HepG2 (cell line): ENCODE measurements at regions not wholly inside any gene's neighbourhood (a gene's known extent, or its start where the extent isn't known, plus 50 kb on each side); places are given as distances from the start of the nearest gene placed in this dataset.
A peak's percentile ranks its signal among the peaks of the same experiment; 100 is the strongest.
"Not testable (repeated sequence)": the region's sequence is repeated elsewhere in the genome, so short reads cannot be mapped to it uniquely, and the experiment has no call there.

ENCODE experiments used
- ATAC-seq: fragments of 200-7000 bp; cut with Tn5 transposase; 3 replicates; pipeline ENCODE4 v1.9.1; 2020; ENCODE audit warnings: mild to moderate bottlenecking, moderate library complexity
- BruUV-seq: library from RNA; stranded (reverse); fragments of 400-500 nt; replicated peaks from 2 replicates; lab custom pipeline; 2021; lab: Mats Ljungman, UMichigan
- CTCF ChIA-PET: fragments of 300-600 bp; formaldehyde crosslinking; extraction: SDS; loops from one replicate; lab custom pipeline; 2021; ENCODE audit warnings: low total read pairs, inconsistent platforms, low intra/inter-chr PET ratio; lab: Yijun Ruan, JAX
- POLR2A ChIA-PET: fragments of 350-600 bp; sonication (Branson Sonifier 250); formaldehyde crosslinking; loops from one replicate; lab custom pipeline; 2020; ENCODE audit warnings: antibody characterized with exemption, inconsistent platforms; lab: Yijun Ruan, JAX
- DNase-seq: peaks from one replicate; pipeline ENCODE4 v3.0.0-alpha.2; 2015; ENCODE audit warnings: low spot score
- FAIRE-seq: peaks from 3 replicates; lab custom pipeline; 2011; peaks lifted over from hg19 to GRCh38; lab: Jason Lieb, UNC
- H2AFZ ChIP-seq: one replicate; pipeline ENCODE4 v1.6.1; 2011; ENCODE audit warnings: low read length, inconsistent platforms
- H3K27ac ChIP-seq: fragments of 300-600 bp; 3 replicates; pipeline ENCODE4 v1.8.0; 2011; ENCODE audit warnings: mixed run types, mild to moderate bottlenecking, mixed read lengths, low read length, inconsistent platforms; ENCODE audit not compliant: insufficient read depth; ENCODE audit errors: extremely low read length
- H3K27me3 ChIP-seq, 2 experiments: fragments of 200-600 bp in 1 of 2; 2 replicates in 1 of 2; 3 replicates in 1 of 2; pipeline versions ENCODE4 v1.6.0 to v1.8.0; 2011; ENCODE audit warnings: low read length in 2 of 2, mild to moderate bottlenecking in 2 of 2, moderate library complexity in 2 of 2, inconsistent platforms in 1 of 2; ENCODE audit not compliant: insufficient read depth in 2 of 2, control insufficient read depth in 1 of 2
- H3K36me3 ChIP-seq, 2 experiments: fragments of 200-600 bp in 1 of 2; replicated peaks in 1 of 2; 2 replicates in 1 of 2; 3 replicates in 1 of 2; pipeline versions ENCODE4 v1.5.1 to v1.8.0; 2011; ENCODE audit warnings: low read length in 2 of 2, inconsistent platforms in 1 of 2; ENCODE audit not compliant: insufficient read depth in 2 of 2, control insufficient read depth in 1 of 2
- H3K4me1 ChIP-seq: 2 replicates; pipeline ENCODE4 v1.5.1; 2012; ENCODE audit warnings: low read length, inconsistent platforms; ENCODE audit not compliant: insufficient read depth
- H3K4me2 ChIP-seq: 2 replicates; pipeline ENCODE4 v1.6.0; 2011; ENCODE audit warnings: low read depth, low read length, inconsistent platforms
- H3K4me3 ChIP-seq, 3 experiments: fragments of 200-600 bp in 1 of 3; sonication (generic), shearing (Covaris generic) in 1 of 3; replicated peaks in 1 of 3; 2 replicates each; pipeline ENCODE4 v1.5.1; 2011 to 2016; ENCODE audit warnings: low read length in 3 of 3, inconsistent platforms in 2 of 3, low read depth in 2 of 3, mild to moderate bottlenecking in 2 of 3, control low read depth in 1 of 3, mixed read lengths in 1 of 3; ENCODE audit not compliant: insufficient read depth in 1 of 3
- H3K79me2 ChIP-seq: one replicate; pipeline ENCODE4 v1.6.1; 2011; ENCODE audit warnings: low read length, inconsistent platforms; ENCODE audit not compliant: insufficient read depth
- H3K9ac ChIP-seq: 2 replicates; pipeline ENCODE4 v1.6.0; 2011; ENCODE audit warnings: mild to moderate bottlenecking, low read depth, low read length, inconsistent platforms; ENCODE audit not compliant: insufficient read depth
- H3K9me3 ChIP-seq: 2 replicates; pipeline ENCODE4 v1.5.1; 2012; ENCODE audit warnings: mild to moderate bottlenecking, low read length
- H4K20me1 ChIP-seq: 2 replicates; pipeline ENCODE4 v1.6.0; 2011; ENCODE audit warnings: inconsistent platforms, mild to moderate bottlenecking, low read length, moderate library complexity; ENCODE audit not compliant: insufficient read depth
- MNT ChIP-seq: fragments of 450-650 bp; IDR thresholded peaks from 2 replicates; pipeline ENCODE4 v1.6.1; 2016
- WGBS: methylation state at CpG from one replicate; pipeline ENCODE4 v1.1.6; 2017; ENCODE audit warnings: low lambda C conversion rate; 5-methylcytosine and 5-hydroxymethylcytosine counted together
- in situ Hi-C: cut with HindIII; loops from 2 replicates; pipeline ENCODE4 v1.10.0; 2017; ENCODE audit warnings: low pct_unique_long_range_greater_than_20kb; ENCODE audit not compliant: extremely low pct_ligation_motif_present
- intact Hi-C: fragments of 100-400 bp; cut with micrococcal nuclease; formaldehyde crosslinking; loops from one replicate; pipeline ENCODE4 v1.10.0; 2022; ENCODE audit not compliant: unreplicated experiment

- POLR2A ChIA-PET, H4K20me1 ChIP-seq, FAIRE-seq, DNase-seq, H3K4me1 ChIP-seq, H3K36me3 ChIP-seq, H2AFZ ChIP-seq, H3K4me2 ChIP-seq, H3K79me2 ChIP-seq, in situ Hi-C loops, H3K27ac ChIP-seq, CTCF ChIA-PET, H3K4me3 ChIP-seq, BruUV-seq, H3K9ac ChIP-seq, ATAC-seq, intact Hi-C loops: not testable (repeated sequence)
- WGBS: 67% methylated on average over 3 of the region's 4 CpGs
- Histone ChIP-seq H3K27me3 (peaks cover 4 to 18% of the 10 kb centered on the region in 2 experiments; a peak in 4 of 5 replicates), H3K9me3 (peaks cover 17% of the 10 kb centered on the region)
- peak; percentile 100 for TF ChIP-seq MNT
These were observed 185.7 kb downstream of the BANP start for GRCh38 chr16:88136939-88137338.

GRCh38 chr16:88139141-88139540 lies 187.9 kb downstream of the BANP start:
- ATAC-seq, H3K27me3 ChIP-seq, POLR2A ChIA-PET, CTCF ChIA-PET, H3K4me2 ChIP-seq, H3K27ac ChIP-seq, DNase-seq, H2AFZ ChIP-seq, H3K79me2 ChIP-seq, H4K20me1 ChIP-seq, H3K36me3 ChIP-seq, H3K4me3 ChIP-seq, in situ Hi-C loops, H3K9ac ChIP-seq, BruUV-seq, H3K4me1 ChIP-seq, intact Hi-C loops: not testable (repeated sequence)
- peak; percentile 36 for FAIRE-seq
- 31% methylated on average over 6 of the region's 6 CpGs for WGBS
- H3K9me3 ChIP-seq: peaks cover 17% of the 10 kb centered on the region

- 66% methylated on average over 20 of the region's 20 CpGs for WGBS
- H4K20me1 ChIP-seq, ATAC-seq, in situ Hi-C loops, H3K27me3 ChIP-seq, FAIRE-seq, BruUV-seq, POLR2A ChIA-PET, intact Hi-C loops, H3K9ac ChIP-seq, DNase-seq, CTCF ChIA-PET, H3K4me2 ChIP-seq, H3K27ac ChIP-seq, H2AFZ ChIP-seq, H3K4me1 ChIP-seq, H3K79me2 ChIP-seq, H3K4me3 ChIP-seq, H3K36me3 ChIP-seq: not testable (repeated sequence)
- peaks cover 17% of the 10 kb centered on the region for H3K9me3 ChIP-seq
These were observed 189.0 kb downstream of the BANP start for GRCh38 chr16:88140195-88140594.
